ENCODE measurements at regions not wholly inside any gene's neighbourhood (a gene's known extent, or its start where the extent isn't known, plus 50 kb on each side); places are given as distances from the start of the nearest gene placed in this dataset.
"Not testable (repeated sequence)": the region's sequence is repeated elsewhere in the genome, so short reads cannot be mapped to it uniquely, and the experiment has no call there.

GRCh38 chr16:60204181-60204580 lies 1470.1 kb upstream of the GOT2 start:
- TF ChIP-seq TAF1 (IDR thresholded peaks at IDR 0.05; ENCODE audit: borderline replicate concordance, low read depth, low read length) (no peak), POLR2A (IDR thresholded peaks at IDR 0.05; ENCODE audit: low read depth, low read length) (no peak), POLR2AphosphoS5 (IDR thresholded peaks at IDR 0.05; ENCODE audit: low read depth, low read length) (no peak)
- DNase-seq (ENCODE audit: insufficient read length) (no peak), FAIRE-seq (no peak)

GRCh38 chr16:60203525-60204124 lies 1469.5 kb upstream of the GOT2 start:
- DNase-seq (ENCODE audit: insufficient read length): no peak
- FAIRE-seq: no peak
- TF ChIP-seq POLR2A (IDR thresholded peaks at IDR 0.05; ENCODE audit: low read depth, low read length): no peak
- TF ChIP-seq TAF1 (IDR thresholded peaks at IDR 0.05; ENCODE audit: borderline replicate concordance, low read depth, low read length): no peak
- no peak for TF ChIP-seq POLR2AphosphoS5 (IDR thresholded peaks at IDR 0.05; ENCODE audit: low read depth, low read length)

- not testable (repeated sequence) for FAIRE-seq; DNase-seq (ENCODE audit: insufficient read length)
These were observed 1466.6 kb upstream of the GOT2 start for GRCh38 chr16:60200729-60201128.

GRCh38 chr16:60200161-60200560 lies 1466.0 kb upstream of the GOT2 start:
- DNase-seq (ENCODE audit: insufficient read length): no peak

GRCh38 chr16:60199150-60199549 lies 1465.0 kb upstream of the GOT2 start:
- FAIRE-seq: no peak
- no peak for DNase-seq (ENCODE audit: insufficient read length)
- no peak for TF ChIP-seq POLR2AphosphoS5 (IDR thresholded peaks at IDR 0.05; ENCODE audit: low read depth, low read length)
- no peak for TF ChIP-seq POLR2A (IDR thresholded peaks at IDR 0.05; ENCODE audit: low read depth, low read length)
- TF ChIP-seq TAF1 (IDR thresholded peaks at IDR 0.05; ENCODE audit: borderline replicate concordance, low read depth, low read length): no peak

More at GRCh38 chr16:60200161-60200560, 1466.0 kb upstream of the GOT2 start:
- TF ChIP-seq POLR2AphosphoS5 (IDR thresholded peaks at IDR 0.05; ENCODE audit: low read depth, low read length): no peak
- no peak for TF ChIP-seq TAF1 (IDR thresholded peaks at IDR 0.05; ENCODE audit: borderline replicate concordance, low read depth, low read length)
- TF ChIP-seq POLR2A (IDR thresholded peaks at IDR 0.05; ENCODE audit: low read depth, low read length): no peak
- FAIRE-seq: no peak

GRCh38 chr16:60181536-60181935 lies 1447.4 kb upstream of the GOT2 start:
- FAIRE-seq (no peak), DNase-seq (ENCODE audit: insufficient read length) (no peak)
- TF ChIP-seq POLR2A (IDR thresholded peaks at IDR 0.05; ENCODE audit: low read depth, low read length): no peak
- no peak for TF ChIP-seq POLR2AphosphoS5 (IDR thresholded peaks at IDR 0.05; ENCODE audit: low read depth, low read length)
- no peak for TF ChIP-seq TAF1 (IDR thresholded peaks at IDR 0.05; ENCODE audit: borderline replicate concordance, low read depth, low read length)

GRCh38 chr16:60180609-60181008 lies 1446.5 kb upstream of the GOT2 start:
- no peak for TF ChIP-seq POLR2A (IDR thresholded peaks at IDR 0.05; ENCODE audit: low read depth, low read length)
- no peak for TF ChIP-seq POLR2AphosphoS5 (IDR thresholded peaks at IDR 0.05; ENCODE audit: low read depth, low read length)
- no peak for TF ChIP-seq TAF1 (IDR thresholded peaks at IDR 0.05; ENCODE audit: borderline replicate concordance, low read depth, low read length)
- no peak for FAIRE-seq
- DNase-seq (ENCODE audit: insufficient read length): no peak

GRCh38 chr16:60170196-60170595 lies 1436.1 kb upstream of the GOT2 start:
- DNase-seq (ENCODE audit: insufficient read length) (no peak), FAIRE-seq (no peak)
- TF ChIP-seq POLR2AphosphoS5 (IDR thresholded peaks at IDR 0.05; ENCODE audit: low read depth, low read length) (no peak), POLR2A (IDR thresholded peaks at IDR 0.05; ENCODE audit: low read depth, low read length) (no peak), TAF1 (IDR thresholded peaks at IDR 0.05; ENCODE audit: borderline replicate concordance, low read depth, low read length) (no peak)

GRCh38 chr16:60166111-60166510 lies 1432.0 kb upstream of the GOT2 start:
- FAIRE-seq (no peak), DNase-seq (ENCODE audit: insufficient read length) (no peak)
- TF ChIP-seq POLR2A (IDR thresholded peaks at IDR 0.05; ENCODE audit: low read depth, low read length): no peak
- no peak for TF ChIP-seq TAF1 (IDR thresholded peaks at IDR 0.05; ENCODE audit: borderline replicate concordance, low read depth, low read length)
- no peak for TF ChIP-seq POLR2AphosphoS5 (IDR thresholded peaks at IDR 0.05; ENCODE audit: low read depth, low read length)

GRCh38 chr16:60151987-60152386 lies 1417.9 kb upstream of the GOT2 start:
- TF ChIP-seq POLR2A (IDR thresholded peaks at IDR 0.05; ENCODE audit: low read depth, low read length) (no peak), POLR2AphosphoS5 (IDR thresholded peaks at IDR 0.05; ENCODE audit: low read depth, low read length) (no peak), TAF1 (IDR thresholded peaks at IDR 0.05; ENCODE audit: borderline replicate concordance, low read depth, low read length) (no peak)
- FAIRE-seq: no peak
- DNase-seq (ENCODE audit: insufficient read length): no peak

- no peak for FAIRE-seq
- no peak for TF ChIP-seq TAF1 (IDR thresholded peaks at IDR 0.05; ENCODE audit: borderline replicate concordance, low read depth, low read length)
- no peak for TF ChIP-seq POLR2AphosphoS5 (IDR thresholded peaks at IDR 0.05; ENCODE audit: low read depth, low read length)
- TF ChIP-seq POLR2A (IDR thresholded peaks at IDR 0.05; ENCODE audit: low read depth, low read length): no peak
- DNase-seq (ENCODE audit: insufficient read length): no peak
These were observed 1416.8 kb upstream of the GOT2 start for GRCh38 chr16:60150907-60151306.

- no peak for DNase-seq (ENCODE audit: insufficient read length)
- FAIRE-seq: no peak
- TF ChIP-seq TAF1 (IDR thresholded peaks at IDR 0.05; ENCODE audit: borderline replicate concordance, low read depth, low read length) (no peak), POLR2A (IDR thresholded peaks at IDR 0.05; ENCODE audit: low read depth, low read length) (no peak), POLR2AphosphoS5 (IDR thresholded peaks at IDR 0.05; ENCODE audit: low read depth, low read length) (no peak)
These were observed 1409.2 kb upstream of the GOT2 start for GRCh38 chr16:60143348-60143705.

All from GM12892 (cell line).